Sciatic nerve (tissue), 2 donors: ENCODE measurements at regions not wholly inside any gene's neighbourhood (a gene's known extent, or its start where the extent isn't known, plus 50 kb on each side); places are given as distances from the start of the nearest gene placed in this dataset.
"Not testable (repeated sequence)": the region's sequence is repeated elsewhere in the genome, so short reads cannot be mapped to it uniquely, and the experiment has no call there.

Source experiments
- ATAC-seq: fragments of 200-7000 bp; cut with Tn5 transposase; one replicate; pipeline ENCODE4 v1.9.1; 2020; ENCODE audit warnings: mild to moderate bottlenecking, moderate library complexity
- DNase-seq: peaks from one replicate; pipeline ENCODE4 v3.0.0-alpha.2; 2020; ENCODE audit warnings: low spot score
- intact Hi-C: fragments of 100-400 bp; cut with DNase I; formaldehyde crosslinking; loops from one replicate; pipeline ENCODE4 v1.14.2; 2022
- donor health status: DM: no; HTN: no; CAD: no.
- donor health status: DM: no; HTN: no; CAD: no.

- DNase-seq, intact Hi-C loops, ATAC-seq: not testable (repeated sequence)
Measured at GRCh38 chr6:104676679-104677078, 183.0 kb downstream of the HACE1 start.

- intact Hi-C loops, ATAC-seq, DNase-seq: not testable (repeated sequence)
Measured at GRCh38 chr6:104675161-104675560, 184.6 kb downstream of the HACE1 start.

GRCh38 chr6:104673078-104673477 is 186.6 kb downstream of the HACE1 start:
- ATAC-seq, intact Hi-C loops, DNase-seq: not testable (repeated sequence)

- intact Hi-C loops, DNase-seq, ATAC-seq: not testable (repeated sequence)
Measured at GRCh38 chr6:104671591-104671891, 188.2 kb downstream of the HACE1 start.

- intact Hi-C loops, ATAC-seq, DNase-seq: not testable (repeated sequence)
Measured at GRCh38 chr6:104670834-104671590, 188.7 kb downstream of the HACE1 start.

- no peak for ATAC-seq
- intact Hi-C loops: no loop called here
Measured at GRCh38 chr6:104669483-104669882, 190.2 kb downstream of the HACE1 start.

GRCh38 chr6:104656235-104656634 is 203.5 kb downstream of the HACE1 start:
- DNase-seq (no peak), ATAC-seq (no peak)
- intact Hi-C loops: no loop called here

More at GRCh38 chr6:104669483-104669882, 190.2 kb downstream of the HACE1 start:
- no peak for DNase-seq

GRCh38 chr6:104653781-104654180 is 205.9 kb downstream of the HACE1 start:
- ATAC-seq: no peak

GRCh38 chr6:104648347-104648746 is 211.4 kb downstream of the HACE1 start:
- ATAC-seq: no peak
- no peak for DNase-seq
- intact Hi-C loops: no loop called here

More at GRCh38 chr6:104653781-104654180, 205.9 kb downstream of the HACE1 start:
- no peak for DNase-seq
- intact Hi-C loops: no loop called here

GRCh38 chr6:104644848-104645247 is 214.9 kb downstream of the HACE1 start:
- ATAC-seq (no peak), DNase-seq (no peak)
- intact Hi-C loops: no loop called here

GRCh38 chr6:104642871-104643270 is 216.8 kb downstream of the HACE1 start:
- ATAC-seq (no peak), DNase-seq (no peak)
- intact Hi-C loops: no loop called here

- intact Hi-C loops: no loop called here
- ATAC-seq: no peak
- DNase-seq: no peak
Measured at GRCh38 chr6:104640761-104641160, 219.0 kb downstream of the HACE1 start.

- ATAC-seq: no peak
- no peak for DNase-seq
- intact Hi-C loops: no loop called here
Measured at GRCh38 chr6:104640150-104640700, 219.5 kb downstream of the HACE1 start.

- DNase-seq (no peak), ATAC-seq (peak; percentile 62)
- intact Hi-C loops: no loop called here
Measured at GRCh38 chr6:104639668-104640067, 220.1 kb downstream of the HACE1 start.

GRCh38 chr6:104638841-104639290 is 220.9 kb downstream of the HACE1 start:
- no peak for DNase-seq
- intact Hi-C loops: no loop called here
- peak; percentile 91 for ATAC-seq

GRCh38 chr6:104633125-104633524 is 226.6 kb downstream of the HACE1 start:
- DNase-seq (no peak), ATAC-seq (no peak)
- intact Hi-C loops: no loop called here

GRCh38 chr6:104632588-104632987 is 227.1 kb downstream of the HACE1 start:
- DNase-seq (no peak), ATAC-seq (no peak)
- intact Hi-C loops: no loop called here

- DNase-seq (no peak), ATAC-seq (no peak)
- intact Hi-C loops: no loop called here
Measured at GRCh38 chr6:104630955-104631354, 228.8 kb downstream of the HACE1 start.

GRCh38 chr6:104630522-104630921 is 229.2 kb downstream of the HACE1 start:
- no peak for DNase-seq
- intact Hi-C loops: no loop called here
- no peak for ATAC-seq

- no peak for ATAC-seq
- intact Hi-C loops: no loop called here
- DNase-seq: no peak
Measured at GRCh38 chr6:104629826-104630225, 229.9 kb downstream of the HACE1 start.

GRCh38 chr6:104625536-104625935 is 234.2 kb downstream of the HACE1 start:
- ATAC-seq (no peak), DNase-seq (no peak)
- intact Hi-C loops: no loop called here
